ENCODE measurements at regions not wholly inside any gene's neighbourhood (a gene's known extent, or its start where the extent isn't known, plus 50 kb on each side); places are given as distances from the start of the nearest gene placed in this dataset.

GRCh38 chr6:165714907-165715306, 51.9 kb upstream of the PDE10A start:
- no peak for DNase-seq (ENCODE audit: low spot score)

DNA sequence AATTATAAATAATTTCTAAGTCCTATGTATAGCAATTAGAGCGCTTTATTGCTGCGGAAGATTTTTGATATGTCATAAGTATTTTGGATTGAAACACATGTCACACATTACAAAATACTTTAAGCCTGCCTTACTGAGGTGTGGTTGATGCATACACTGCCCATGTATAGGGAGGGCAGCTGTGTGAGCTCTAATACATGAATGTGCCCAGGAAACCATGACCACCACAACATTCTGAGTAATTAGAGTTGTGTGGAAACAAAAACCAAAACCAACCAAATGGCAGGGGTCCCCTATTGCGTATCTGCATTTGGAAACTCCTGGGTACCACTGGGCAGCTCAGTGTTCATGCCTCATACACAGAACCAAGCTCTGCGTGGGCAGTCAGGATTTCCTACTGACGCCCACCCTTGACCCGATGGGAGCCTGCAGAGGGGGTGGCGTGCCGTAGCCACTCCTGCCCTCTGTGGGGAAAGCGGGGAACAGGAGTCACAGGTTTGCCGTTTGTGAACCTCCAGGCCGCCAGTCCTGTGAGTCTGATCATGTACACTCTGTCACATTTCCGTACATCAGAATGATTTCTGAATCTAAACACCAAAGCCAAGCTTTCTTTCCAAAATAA, 50.9 kb upstream of the PDE10A start:
- no peak for DNase-seq (ENCODE audit: low spot score)
